OCI-LY7 (cell line): ENCODE measurements at regions not wholly inside any gene's neighbourhood (a gene's known extent, or its start where the extent isn't known, plus 50 kb on each side); places are given as distances from the start of the nearest gene placed in this dataset.

Source experiments
- BruUV-seq: library from RNA; stranded (reverse); fragments of 400-500 nt; replicated peaks from 2 replicates; lab custom pipeline; 2021; lab: Mats Ljungman, UMichigan
- CTCF ChIA-PET: fragments of 300-600 bp; sonication (Branson Sonifier 250); formaldehyde crosslinking; loops from one replicate; lab custom pipeline; 2022; ENCODE audit warnings: antibody characterized with exemption; ENCODE audit not compliant: unreplicated experiment; lab: Charles Lee
- POLR2A ChIA-PET: fragments of 300-600 bp; sonication (Branson Sonifier 250); formaldehyde crosslinking; loops from one replicate; lab custom pipeline; 2022; ENCODE audit warnings: antibody characterized with exemption; lab: Charles Lee
- DNase-seq: peaks from one replicate; pipeline ENCODE4 v3.0.0-alpha.2; 2015; ENCODE audit warnings: low spot score
- H2AFZ ChIP-seq: fragments of 200-600 bp; sonication (generic), shearing (Covaris generic); 2 replicates; pipeline ENCODE4 v1.6.1; 2014; ENCODE audit warnings: mild to moderate bottlenecking, antibody characterized with exemption, low read length, moderate library complexity
- H3K27ac ChIP-seq: fragments of 200-600 bp; sonication (generic); 2 replicates; pipeline ENCODE4 v1.5.1; 2014; ENCODE audit warnings: mixed run types, low read depth, mild to moderate bottlenecking, moderate library complexity, low read length, inconsistent platforms; ENCODE audit not compliant: poor library complexity, severe bottlenecking
- H3K36me3 ChIP-seq: fragments of 200-600 bp; sonication (generic); 2 replicates; pipeline ENCODE4 v1.6.1; 2014; ENCODE audit warnings: mild to moderate bottlenecking, antibody characterized with exemption, low read length, moderate library complexity, mixed read lengths; ENCODE audit not compliant: insufficient read depth
- H3K4me1 ChIP-seq: fragments of 200-600 bp; sonication (generic); 2 replicates; pipeline ENCODE4 v1.5.1; 2014; ENCODE audit warnings: mild to moderate bottlenecking, low read length; ENCODE audit not compliant: insufficient read depth, poor library complexity, severe bottlenecking
- H3K4me2 ChIP-seq: fragments of 200-600 bp; sonication (generic); 2 replicates; pipeline ENCODE4 v1.6.1; 2014; ENCODE audit warnings: mild to moderate bottlenecking, low read length
- H3K4me3 ChIP-seq: fragments of 200-600 bp; sonication (generic); 2 replicates; pipeline ENCODE4 v1.5.1; 2014; ENCODE audit warnings: mild to moderate bottlenecking, low read depth, low read length; ENCODE audit not compliant: poor library complexity, severe bottlenecking
- H3K79me2 ChIP-seq: fragments of 200-600 bp; sonication (generic); 2 replicates; pipeline ENCODE4 v1.6.1; 2016; ENCODE audit warnings: low read depth, mild to moderate bottlenecking, low read length, moderate library complexity, mixed read lengths; ENCODE audit not compliant: insufficient read depth
- H3K9me2 ChIP-seq: fragments of 200-600 bp; sonication (generic); 2 replicates; pipeline ENCODE4 v1.6.1; 2016; ENCODE audit warnings: mild to moderate bottlenecking, low read length, mixed read lengths; ENCODE audit not compliant: insufficient read depth
- H3K9me3 ChIP-seq: fragments of 200-600 bp; sonication (generic); 2 replicates; pipeline ENCODE4 v1.6.1; 2014; ENCODE audit warnings: mild to moderate bottlenecking, mixed run types, low read length, mixed read lengths
- H4K20me1 ChIP-seq: fragments of 200-600 bp; sonication (generic); 2 replicates; pipeline ENCODE4 v1.6.1; 2014; ENCODE audit warnings: mild to moderate bottlenecking, antibody characterized with exemption, low read length, moderate library complexity, mixed read lengths; ENCODE audit not compliant: insufficient read depth
- CTCF ChIP-seq: fragments of 200-600 bp; sonication (generic); conservative IDR thresholded peaks from 2 replicates; pipeline ENCODE4 v1.5.1; 2014; ENCODE audit warnings: mild to moderate bottlenecking, antibody characterized with exemption, low read length, moderate library complexity, mixed read lengths
- EZH2phosphoT487 ChIP-seq: fragments of 200-600 bp; sonication (generic); IDR thresholded peaks from 2 replicates; pipeline ENCODE4 v1.6.1; 2018; ENCODE audit warnings: low read depth, borderline replicate concordance, mild to moderate bottlenecking, mixed run types, antibody characterized with exemption, low read length, moderate library complexity, mixed read lengths
- intact Hi-C: fragments of 100-400 bp; cut with micrococcal nuclease; formaldehyde crosslinking; loops from one replicate; pipeline ENCODE4 v1.10.0; 2022; ENCODE audit not compliant: unreplicated experiment

GRCh38 chr7:91609525-91609924 lies 271.0 kb downstream of the MTERF1 start:
- Histone ChIP-seq H2AFZ (no peak overlapping the region), H3K4me3 (no peak overlapping the region), H3K79me2 (no peaks in the 10 kb centered on the region), H3K36me3 (no peaks in the 10 kb centered on the region), H3K9me2 (no peaks in the 10 kb centered on the region), H3K9me3 (no peaks in the 10 kb centered on the region), H4K20me1 (no peaks in the 10 kb centered on the region), H3K4me1 (no peaks in the 10 kb centered on the region), H3K4me2 (no peak overlapping the region), H3K27ac (no peak overlapping the region)
- BruUV-seq, result no TSS peak
- TF ChIP-seq EZH2phosphoT487 (no peak), CTCF (no peak)
- DNase-seq, result no peak
- intact Hi-C loops, result no loop called here
- ChIA-PET CTCF (no interaction called here), POLR2A (no interaction called here)

- Histone ChIP-seq H3K79me2 (no peaks in the 10 kb centered on the region), H2AFZ (no peak overlapping the region), H3K9me2 (no peaks in the 10 kb centered on the region), H3K4me1 (no peaks in the 10 kb centered on the region), H3K4me3 (no peak overlapping the region), H3K9me3 (no peaks in the 10 kb centered on the region), H3K4me2 (no peak overlapping the region), H3K36me3 (no peaks in the 10 kb centered on the region), H4K20me1 (no peaks in the 10 kb centered on the region), H3K27ac (no peak overlapping the region)
- no peak for TF ChIP-seq CTCF
- no peak for TF ChIP-seq EZH2phosphoT487
- ChIA-PET POLR2A (no interaction called here), CTCF (no interaction called here)
- BruUV-seq, result no TSS peak
- intact Hi-C loops, result no loop called here
- no peak for DNase-seq
These were observed 266.1 kb downstream of the MTERF1 start for GRCh38 chr7:91614431-91614830.

- Histone ChIP-seq H3K9me2 (no peaks in the 10 kb centered on the region), H3K79me2 (no peaks in the 10 kb centered on the region), H3K27ac (no peak overlapping the region), H2AFZ (no peak overlapping the region), H3K9me3 (no peaks in the 10 kb centered on the region), H3K36me3 (no peaks in the 10 kb centered on the region), H3K4me3 (no peak overlapping the region), H3K4me1 (no peaks in the 10 kb centered on the region), H3K4me2 (no peak overlapping the region), H4K20me1 (no peaks in the 10 kb centered on the region)
- POLR2A ChIA-PET, result interaction anchor here (0.5 to 1.0 kb wide), 4 partner anchors 20 to 1109 kb away, joined by 3 to 4 read pairs (median 3); no protein-coding TSS in a partner anchor
- intact Hi-C loops, result no loop called here
- CTCF ChIA-PET, result no interaction called here
- no TSS peak for BruUV-seq
- DNase-seq, result no peak
- TF ChIP-seq EZH2phosphoT487 (no peak), CTCF (no peak)
These were observed 261.4 kb downstream of the MTERF1 start for GRCh38 chr7:91618776-91619765.
